Suppressor macrophage treated with lipopolysaccharide for 4 hours (primary cell): ENCODE measurements at regions not wholly inside any gene's neighbourhood (a gene's known extent, or its start where the extent isn't known, plus 50 kb on each side); places are given as distances from the start of the nearest gene placed in this dataset.

Experiments
- DNase-seq: peaks from one replicate; pipeline ENCODE4 v3.0.0-alpha.2; 2020

GRCh38 chr5:175235251-175235960 lies 208.6 kb downstream of the DRD1 start:
- DNase-seq, result no peak

- no peak for DNase-seq
Observed at GRCh38 chr5:175230299-175230698, 213.7 kb downstream of the DRD1 start.

GRCh38 chr5:175226506-175226905 lies 217.5 kb downstream of the DRD1 start:
- DNase-seq, result no peak

GRCh38 chr5:175223291-175223690 lies 220.7 kb downstream of the DRD1 start:
- DNase-seq, result no peak

GRCh38 chr5:175222621-175223020 lies 221.4 kb downstream of the DRD1 start:
- no peak for DNase-seq

- DNase-seq, result no peak
Observed at GRCh38 chr5:175220549-175220948, 223.4 kb downstream of the DRD1 start.

GRCh38 chr5:175219366-175219765 lies 224.6 kb downstream of the DRD1 start:
- DNase-seq, result no peak

GRCh38 chr5:175216991-175217390 lies 227.0 kb downstream of the DRD1 start:
- DNase-seq, result no peak

- DNase-seq, result no peak
Observed at GRCh38 chr5:175215906-175216305, 228.1 kb downstream of the DRD1 start.

GRCh38 chr5:175214152-175214551 lies 229.8 kb downstream of the DRD1 start:
- no peak for DNase-seq

GRCh38 chr5:175211956-175212756 lies 231.8 kb downstream of the DRD1 start:
- DNase-seq, result no peak

- DNase-seq, result no peak
Observed at GRCh38 chr5:175207321-175208040, 236.5 kb downstream of the DRD1 start.

- no peak for DNase-seq
Observed at GRCh38 chr5:175206669-175207068, 237.3 kb downstream of the DRD1 start.

GRCh38 chr5:175202463-175203068 lies 241.4 kb downstream of the DRD1 start:
- no peak for DNase-seq

- DNase-seq, result no peak
Observed at GRCh38 chr5:175201393-175201792, 242.6 kb downstream of the DRD1 start.

- DNase-seq, result no peak
Observed at GRCh38 chr5:175195698-175196656, 248.0 kb downstream of the DRD1 start.

GRCh38 chr5:175181331-175181730 lies 262.7 kb downstream of the DRD1 start:
- DNase-seq, result no peak

GRCh38 chr5:175170899-175171298 lies 273.1 kb downstream of the DRD1 start:
- DNase-seq, result no peak

- no peak for DNase-seq
Observed at GRCh38 chr5:175168882-175169507, 275.0 kb downstream of the DRD1 start.

- no peak for DNase-seq
Observed at GRCh38 chr5:175166026-175166425, 278.0 kb downstream of the DRD1 start.

- no peak for DNase-seq
Observed at GRCh38 chr5:175163586-175164275, 280.3 kb downstream of the DRD1 start.
